TTC549 (cell line): ENCODE measurements at regions not wholly inside any gene's neighbourhood (a gene's known extent, or its start where the extent isn't known, plus 50 kb on each side); places are given as distances from the start of the nearest gene placed in this dataset.
A peak's percentile ranks its signal among the peaks of the same experiment; 100 is the strongest.
"Not testable (repeated sequence)": the region's sequence is repeated elsewhere in the genome, so short reads cannot be mapped to it uniquely, and the experiment has no call there.

Experiments
- FAIRE-seq: peaks from 2 replicates; lab custom pipeline; 2012; peaks lifted over from hg19 to GRCh38; lab: Jason Lieb, UNC

- peak; percentile 60 for FAIRE-seq
Observed at GRCh38 chr5:123708074-123708806, 196.3 kb downstream of the CSNK1G3 start.

GRCh38 chr5:123706531-123706930 is 194.6 kb downstream of the CSNK1G3 start:
- no peak for FAIRE-seq

GRCh38 chr5:123705741-123706140 is 193.8 kb downstream of the CSNK1G3 start:
- no peak for FAIRE-seq

GRCh38 chr5:123701511-123702200 is 189.7 kb downstream of the CSNK1G3 start:
- peak; percentile 47 for FAIRE-seq

- FAIRE-seq = peak; percentile 92
Observed at GRCh38 chr5:123700624-123701287, 188.8 kb downstream of the CSNK1G3 start.

- no peak for FAIRE-seq
Observed at GRCh38 chr5:123699571-123699970, 187.6 kb downstream of the CSNK1G3 start.

GRCh38 chr5:123698937-123699336 is 187.0 kb downstream of the CSNK1G3 start:
- FAIRE-seq = not testable (repeated sequence)

GRCh38 chr5:123696921-123697341 is 185.0 kb downstream of the CSNK1G3 start:
- no peak for FAIRE-seq

GRCh38 chr5:123690821-123691220 is 178.8 kb downstream of the CSNK1G3 start:
- no peak for FAIRE-seq

GRCh38 chr5:123681061-123681460 is 169.1 kb downstream of the CSNK1G3 start:
- no peak for FAIRE-seq

- no peak for FAIRE-seq
Observed at GRCh38 chr5:123673107-123673506, 161.1 kb downstream of the CSNK1G3 start.

GRCh38 chr5:123671711-123672456 is 159.9 kb downstream of the CSNK1G3 start:
- peak; percentile 99 for FAIRE-seq

- no peak for FAIRE-seq
Observed at GRCh38 chr5:123671042-123671441, 159.1 kb downstream of the CSNK1G3 start.
